ENCODE measurements at regions not wholly inside any gene's neighbourhood (a gene's known extent, or its start where the extent isn't known, plus 50 kb on each side); places are given as distances from the start of the nearest gene placed in this dataset.

DNA sequence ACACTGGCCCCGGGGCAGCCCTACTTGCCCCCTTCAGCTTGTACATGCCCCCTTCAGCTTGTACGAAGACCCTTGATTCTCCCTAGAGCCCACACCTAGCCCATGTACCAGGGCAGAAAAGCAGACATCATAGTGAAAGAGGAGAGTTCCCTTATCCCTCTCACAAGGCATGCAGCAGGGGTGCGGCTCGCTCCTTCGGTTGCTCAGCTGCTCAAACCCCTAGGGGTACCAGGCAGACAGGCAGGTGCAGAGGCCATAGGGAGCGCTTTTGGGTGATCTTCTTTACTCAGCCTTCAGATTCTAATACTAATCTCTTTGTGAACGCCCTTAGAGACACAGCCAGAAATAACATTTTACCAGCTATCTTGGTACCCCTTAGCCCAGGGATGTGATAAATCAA lies 286.3 kb downstream of the NPIPA8 start:
- no peak for ATAC-seq (ENCODE audit: low read depth in 2 of 2)
- Histone ChIP-seq H3K4me1 (ENCODE audit: control insufficient read depth, insufficient read depth, low read length, poor library complexity, severe bottlenecking) (no peaks in the 10 kb centered on the region), H3K27me3 (ENCODE audit: control insufficient read depth, insufficient read depth, low read length) (no peaks in the 10 kb centered on the region), H3K4me3 (ENCODE audit: low read depth, low read length) (no peak overlapping the region), H3K9me3 (ENCODE audit: control insufficient read depth in 2 of 2, low read length in 2 of 2) (no peaks in the 10 kb centered on the region), H3K27ac (ENCODE audit: insufficient read depth, low read length, poor library complexity, severe bottlenecking) (no peak overlapping the region), H3K36me3 (ENCODE audit: control insufficient read depth, insufficient read depth, low read length) (no peaks in the 10 kb centered on the region)
- H3K4me1 Mint-ChIP-seq = no peaks in the 10 kb centered on the region
- DNase-seq = no peak
- H3K9me3 Mint-ChIP-seq = peaks cover 0 to 1% (median 0%) of the 10 kb centered on the region in 7 donors
- peaks cover 5% of the 10 kb centered on the region for H3K27me3 Mint-ChIP-seq
- peaks cover 3% of the 10 kb centered on the region for H3K36me3 Mint-ChIP-seq
- no peak overlapping the region for H3K4me3 Mint-ChIP-seq
- H3K27ac Mint-ChIP-seq = no peak overlapping the region

DNA sequence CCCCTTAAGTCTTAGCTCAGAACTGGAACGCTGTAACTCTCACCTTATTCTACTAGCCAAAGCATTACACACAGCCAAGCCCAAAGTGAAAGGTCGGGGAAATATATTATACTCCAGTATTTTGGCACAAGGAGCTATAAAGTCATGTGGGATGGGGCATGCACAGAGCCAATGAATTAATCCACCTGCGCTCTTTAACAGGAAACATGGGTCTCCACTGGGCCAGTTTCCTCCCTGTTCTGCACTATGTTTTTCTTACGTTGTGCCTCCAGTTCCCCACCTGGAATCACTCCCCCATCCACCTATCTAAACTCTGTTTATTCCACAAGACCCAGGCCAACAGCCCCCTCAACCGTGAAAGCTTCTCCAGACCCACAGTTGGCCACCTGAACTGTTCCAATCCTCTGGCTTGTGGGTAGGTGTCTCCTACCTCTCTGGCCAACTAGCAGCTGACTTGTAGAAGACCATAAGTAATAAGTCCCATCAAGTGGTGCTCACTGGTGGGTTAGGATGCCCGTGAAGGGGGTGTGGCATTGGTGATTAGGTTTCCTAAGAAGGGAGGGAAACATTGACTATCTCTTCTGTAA lies 286.9 kb downstream of the NPIPA8 start:
- no peaks in the 10 kb centered on the region for H3K9me3 ChIP-seq (ENCODE audit: control insufficient read depth in 2 of 2, low read length in 2 of 2)
- Mint-ChIP-seq H3K27ac (no peak overlapping the region), H3K4me1 (no peaks in the 10 kb centered on the region), H3K27me3 (peaks cover 5% of the 10 kb centered on the region), H3K36me3 (peaks cover 3% of the 10 kb centered on the region), H3K4me3 (no peak overlapping the region), H3K9me3 (peaks cover 0 to 1% (median 0%) of the 10 kb centered on the region in 7 donors)
- DNase-seq (no peak), ATAC-seq (ENCODE audit: low read depth in 2 of 2) (no peak)
- no peaks in the 10 kb centered on the region for H3K27me3 ChIP-seq (ENCODE audit: control insufficient read depth, insufficient read depth, low read length)
- no peak overlapping the region for H3K27ac ChIP-seq (ENCODE audit: insufficient read depth, low read length, poor library complexity, severe bottlenecking)
- H3K4me1 ChIP-seq (ENCODE audit: control insufficient read depth, insufficient read depth, low read length, poor library complexity, severe bottlenecking) = no peaks in the 10 kb centered on the region
- H3K4me3 ChIP-seq (ENCODE audit: low read depth, low read length) = no peak overlapping the region
- no peaks in the 10 kb centered on the region for H3K36me3 ChIP-seq (ENCODE audit: control insufficient read depth, insufficient read depth, low read length)

DNA sequence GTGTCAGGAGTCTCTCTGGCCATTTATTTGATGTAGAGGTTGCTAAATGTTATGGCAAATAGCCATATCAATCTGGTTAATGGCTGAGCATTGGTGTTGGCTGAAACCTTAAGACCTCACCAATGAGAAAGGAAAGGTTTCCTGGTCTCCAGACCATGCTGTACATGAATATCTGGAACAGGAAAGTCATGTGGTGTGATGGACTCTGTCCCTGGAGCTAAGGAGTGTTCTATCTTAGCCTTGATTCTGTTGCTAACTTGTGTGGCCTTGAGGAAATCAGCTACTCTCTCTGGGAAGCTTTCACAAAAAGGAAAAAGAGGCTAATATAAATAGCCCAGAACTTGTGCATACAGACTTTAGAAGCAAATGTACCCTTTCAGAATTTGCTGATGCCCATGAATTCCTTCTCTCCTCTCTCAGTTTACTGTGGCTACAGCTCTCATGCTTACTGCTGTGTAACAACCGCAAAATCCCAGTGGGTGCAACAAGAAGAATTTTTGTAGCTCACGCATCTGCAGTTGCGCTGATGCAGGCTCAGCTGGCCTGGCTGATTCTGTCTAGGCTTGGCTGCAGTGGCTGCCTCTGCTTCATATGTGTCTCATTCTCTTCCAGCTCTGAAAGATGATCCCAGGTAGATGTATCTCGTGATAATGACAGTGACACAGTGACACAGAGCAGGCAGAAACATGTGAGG lies 287.5 kb downstream of the NPIPA8 start:
- H3K4me3 ChIP-seq (ENCODE audit: low read depth, low read length) = no peak overlapping the region
- H3K4me1 Mint-ChIP-seq = no peaks in the 10 kb centered on the region
- H3K4me3 Mint-ChIP-seq = no peak overlapping the region
- H3K27ac Mint-ChIP-seq = no peak overlapping the region
- no peaks in the 10 kb centered on the region for H3K9me3 ChIP-seq (ENCODE audit: control insufficient read depth in 2 of 2, low read length in 2 of 2)
- H3K27ac ChIP-seq (ENCODE audit: insufficient read depth, low read length, poor library complexity, severe bottlenecking) = no peak overlapping the region
- peaks cover 3% of the 10 kb centered on the region for H3K36me3 Mint-ChIP-seq
- DNase-seq = no peak
- no peaks in the 10 kb centered on the region for H3K4me1 ChIP-seq (ENCODE audit: control insufficient read depth, insufficient read depth, low read length, poor library complexity, severe bottlenecking)
- H3K27me3 ChIP-seq (ENCODE audit: control insufficient read depth, insufficient read depth, low read length) = no peaks in the 10 kb centered on the region
- no peak for ATAC-seq (ENCODE audit: low read depth in 2 of 2)
- H3K36me3 ChIP-seq (ENCODE audit: control insufficient read depth, insufficient read depth, low read length) = no peaks in the 10 kb centered on the region
- peaks cover 5% of the 10 kb centered on the region for H3K27me3 Mint-ChIP-seq
- H3K9me3 Mint-ChIP-seq = peaks cover 0 to 1% (median 0%) of the 10 kb centered on the region in 7 donors

DNA sequence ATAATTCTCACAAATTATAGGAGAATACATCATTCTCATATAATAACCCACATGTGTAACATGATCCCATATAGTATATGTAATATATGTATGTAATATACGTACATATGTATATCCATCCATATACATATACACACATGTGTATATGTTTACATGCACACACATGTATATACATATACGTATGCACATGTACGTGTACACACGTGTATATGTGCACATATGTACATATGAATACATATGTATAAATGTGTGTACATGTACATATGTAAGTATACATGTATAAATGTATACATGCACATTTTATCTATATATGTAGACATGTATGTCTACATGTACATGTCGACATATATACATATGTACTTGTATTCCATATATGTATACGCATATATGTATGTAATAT lies 288.8 kb downstream of the NPIPA8 start:
- Histone ChIP-seq H3K4me3 (ENCODE audit: low read depth, low read length) (no peak overlapping the region), H3K4me1 (ENCODE audit: control insufficient read depth, insufficient read depth, low read length, poor library complexity, severe bottlenecking) (no peaks in the 10 kb centered on the region), H3K27ac (ENCODE audit: insufficient read depth, low read length, poor library complexity, severe bottlenecking) (no peak overlapping the region), H3K36me3 (ENCODE audit: control insufficient read depth, insufficient read depth, low read length) (no peaks in the 10 kb centered on the region), H3K27me3 (ENCODE audit: control insufficient read depth, insufficient read depth, low read length) (no peaks in the 10 kb centered on the region), H3K9me3 (ENCODE audit: control insufficient read depth in 2 of 2, low read length in 2 of 2) (no peaks in the 10 kb centered on the region)
- Mint-ChIP-seq H3K4me3 (no peak overlapping the region), H3K4me1 (no peaks in the 10 kb centered on the region), H3K27ac (no peak overlapping the region), H3K9me3 (peaks cover 0 to under 1% (median 0%) of the 10 kb centered on the region in 7 donors), H3K27me3 (peaks cover 11% of the 10 kb centered on the region), H3K36me3 (peaks cover 3% of the 10 kb centered on the region)
- no peak for ATAC-seq (ENCODE audit: low read depth in 2 of 2)
- DNase-seq = no peak

DNA sequence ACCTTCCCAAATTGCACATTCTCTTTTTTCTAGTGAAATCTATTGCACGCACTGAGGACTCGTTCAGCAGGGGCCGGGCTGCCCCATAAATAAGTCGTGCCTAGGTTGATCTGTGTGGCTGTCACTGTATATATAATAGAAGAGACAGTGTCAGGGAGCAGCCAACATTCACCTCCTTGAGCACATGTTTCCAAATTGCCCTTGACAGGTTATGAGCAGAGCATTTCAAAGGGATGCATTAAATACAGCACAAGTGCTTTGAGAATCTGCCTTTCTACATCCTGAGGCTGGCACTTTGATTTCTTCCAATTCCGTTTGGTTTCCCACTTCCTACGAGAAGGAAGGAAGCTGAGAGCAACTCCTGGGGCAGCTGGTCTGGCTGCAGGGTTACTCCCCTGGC lies 291.2 kb downstream of the NPIPA8 start:
- Histone ChIP-seq H3K27me3 (ENCODE audit: control insufficient read depth, insufficient read depth, low read length) (peaks cover 3% of the 10 kb centered on the region), H3K4me1 (ENCODE audit: control insufficient read depth, insufficient read depth, low read length, poor library complexity, severe bottlenecking) (no peaks in the 10 kb centered on the region), H3K27ac (ENCODE audit: insufficient read depth, low read length, poor library complexity, severe bottlenecking) (no peak overlapping the region), H3K36me3 (ENCODE audit: control insufficient read depth, insufficient read depth, low read length) (no peaks in the 10 kb centered on the region), H3K9me3 (ENCODE audit: control insufficient read depth in 2 of 2, low read length in 2 of 2) (no peaks in the 10 kb centered on the region), H3K4me3 (ENCODE audit: low read depth, low read length) (no peak overlapping the region)
- Mint-ChIP-seq H3K9me3 (peaks cover 0 to 5% (median 0%) of the 10 kb centered on the region in 7 donors), H3K4me1 (no peaks in the 10 kb centered on the region), H3K27me3 (peaks cover 14% of the 10 kb centered on the region), H3K4me3 (no peak overlapping the region), H3K36me3 (no peaks in the 10 kb centered on the region), H3K27ac (no peak overlapping the region)
- no peak for ATAC-seq (ENCODE audit: low read depth in 2 of 2)
- no peak for DNase-seq

DNA sequence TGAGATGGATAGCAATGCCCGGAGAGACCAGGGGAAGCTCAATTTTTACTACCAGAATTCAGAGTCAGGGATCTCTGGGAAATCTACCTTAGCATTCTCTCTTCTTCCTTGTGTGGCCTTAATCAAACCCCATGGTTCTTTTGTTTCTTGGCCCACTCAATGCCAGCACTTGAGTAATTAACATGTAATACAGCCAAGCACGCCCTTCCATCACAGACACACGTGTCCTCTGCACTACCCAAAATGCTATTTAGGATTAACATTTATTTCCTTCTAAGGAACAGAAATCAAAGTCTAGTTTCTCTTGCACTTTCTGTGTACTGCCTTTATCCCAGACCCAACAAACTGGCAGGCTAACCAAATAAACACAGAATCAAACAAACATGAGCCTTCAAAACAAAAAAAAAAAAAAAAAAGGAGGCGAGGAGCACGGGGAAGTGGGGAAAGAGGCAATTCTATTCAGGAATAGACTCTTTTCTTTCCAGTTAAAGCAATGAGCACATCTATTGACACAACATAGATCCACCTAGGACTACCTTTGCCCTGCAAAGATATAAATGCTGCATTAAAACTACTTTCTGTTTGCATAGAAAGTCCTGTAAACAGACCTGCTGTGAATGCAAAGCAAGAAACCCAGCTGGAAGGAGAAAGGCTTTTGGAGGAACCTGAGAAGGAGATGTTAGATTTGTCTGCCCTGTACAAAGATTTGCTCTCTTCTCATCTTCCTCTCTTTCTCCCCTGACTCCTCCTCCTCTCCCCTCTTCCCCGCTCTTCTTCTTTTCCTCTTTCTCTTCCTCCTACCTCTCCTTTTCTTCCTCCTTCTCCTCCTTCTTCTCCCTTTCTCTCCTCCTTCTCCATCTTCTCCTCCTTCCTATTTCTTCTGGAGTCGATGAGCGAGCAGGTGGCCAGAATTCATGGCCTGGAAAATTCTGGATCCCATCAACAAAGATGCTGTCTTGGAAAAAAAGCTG lies 294.4 kb downstream of the NPIPA8 start:
- Mint-ChIP-seq H3K27ac (no peak overlapping the region), H3K4me3 (no peak overlapping the region), H3K9me3 (peaks cover 0 to 7% (median 1%) of the 10 kb centered on the region in 7 donors), H3K27me3 (peaks cover 9% of the 10 kb centered on the region), H3K36me3 (no peaks in the 10 kb centered on the region), H3K4me1 (no peaks in the 10 kb centered on the region)
- no peaks in the 10 kb centered on the region for H3K9me3 ChIP-seq (ENCODE audit: control insufficient read depth in 2 of 2, low read length in 2 of 2)
- H3K36me3 ChIP-seq (ENCODE audit: control insufficient read depth, insufficient read depth, low read length) = no peaks in the 10 kb centered on the region
- H3K27me3 ChIP-seq (ENCODE audit: control insufficient read depth, insufficient read depth, low read length) = peaks cover 3% of the 10 kb centered on the region
- H3K4me3 ChIP-seq (ENCODE audit: low read depth, low read length) = no peak overlapping the region
- DNase-seq (no peak), ATAC-seq (ENCODE audit: low read depth in 2 of 2) (no peak)
- H3K27ac ChIP-seq (ENCODE audit: insufficient read depth, low read length, poor library complexity, severe bottlenecking) = no peak overlapping the region
- H3K4me1 ChIP-seq (ENCODE audit: control insufficient read depth, insufficient read depth, low read length, poor library complexity, severe bottlenecking) = no peaks in the 10 kb centered on the region

DNA sequence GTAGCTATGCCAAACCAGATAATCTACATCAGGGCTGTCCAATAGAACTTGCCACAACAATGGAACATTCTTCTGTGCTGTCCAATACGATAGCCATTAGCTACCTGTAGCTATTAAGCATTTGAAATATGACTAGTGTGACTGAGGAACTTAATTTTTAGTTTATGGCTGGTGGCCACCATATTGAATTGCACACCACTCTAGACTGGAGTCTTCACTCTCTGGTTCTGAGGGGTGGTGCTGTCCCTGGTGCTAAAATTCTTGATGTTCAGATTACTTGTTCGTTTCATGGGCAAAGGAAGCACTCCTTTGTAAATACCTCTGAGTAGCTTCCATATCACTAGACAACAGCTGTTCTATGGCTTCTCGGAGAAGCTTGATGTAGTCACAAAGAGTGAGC lies 296.6 kb downstream of the NPIPA8 start:
- Histone ChIP-seq H3K27me3 (ENCODE audit: control insufficient read depth, insufficient read depth, low read length) (peaks cover 3% of the 10 kb centered on the region), H3K9me3 (ENCODE audit: control insufficient read depth in 2 of 2, low read length in 2 of 2) (no peaks in the 10 kb centered on the region), H3K4me1 (ENCODE audit: control insufficient read depth, insufficient read depth, low read length, poor library complexity, severe bottlenecking) (no peaks in the 10 kb centered on the region), H3K36me3 (ENCODE audit: control insufficient read depth, insufficient read depth, low read length) (no peaks in the 10 kb centered on the region), H3K27ac (ENCODE audit: insufficient read depth, low read length, poor library complexity, severe bottlenecking) (no peak overlapping the region), H3K4me3 (ENCODE audit: low read depth, low read length) (no peak overlapping the region)
- Mint-ChIP-seq H3K4me1 (no peaks in the 10 kb centered on the region), H3K27me3 (peaks cover 9% of the 10 kb centered on the region), H3K9me3 (peaks cover 0 to 8% (median 3%) of the 10 kb centered on the region in 7 donors), H3K27ac (no peak overlapping the region), H3K36me3 (no peaks in the 10 kb centered on the region), H3K4me3 (no peak overlapping the region)
- ATAC-seq (ENCODE audit: low read depth in 2 of 2) (no peak), DNase-seq (no peak)
